ENCODE measurements at regions not wholly inside any gene's neighbourhood (a gene's known extent, or its start where the extent isn't known, plus 50 kb on each side); places are given as distances from the start of the nearest gene placed in this dataset.
"Not testable (repeated sequence)": the region's sequence is repeated elsewhere in the genome, so short reads cannot be mapped to it uniquely, and the experiment has no call there.

GRCh38 chr1:178672434-178672833, 52.6 kb upstream of the RALGPS2 start:
- H3K27me3 Mint-ChIP-seq = no peaks in the 10 kb centered on the region
- H3K9ac ChIP-seq (ENCODE audit: low read length) = no peak overlapping the region
- no peak overlapping the region for H3K27ac Mint-ChIP-seq
- ChIA-PET CTCF (interaction anchor here (1.6 kb wide), 1 partner anchor 130 kb away, joined by 3 read pairs; no protein-coding TSS in a partner anchor), POLR2A (interaction anchor here (0.6 kb wide), 1 partner anchor 12 kb away, joined by 7 read pairs; no protein-coding TSS in a partner anchor)
- H4K20me1 ChIP-seq (ENCODE audit: control insufficient read depth, insufficient read depth, low read length, poor library complexity, severe bottlenecking) = no peaks in the 10 kb centered on the region
- no peak overlapping the region for H3K4me3 Mint-ChIP-seq
- peaks cover 11% of the 10 kb centered on the region for H3K79me2 ChIP-seq (ENCODE audit: control insufficient read depth, insufficient read depth, low read length)
- intact Hi-C loops (cut with micrococcal nuclease) = no loop called here
- H3K4me2 ChIP-seq (replicated peaks; ENCODE audit: low read depth, low read length, poor library complexity, severe bottlenecking) = no peak overlapping the region
- DNase-seq (no peak), ATAC-seq (ENCODE audit: low read depth) (no peak)
- peaks cover 18 to 23% of the 10 kb centered on the region in 2 donors for H3K4me1 ChIP-seq (ENCODE audit: control insufficient read depth in 2 of 2, insufficient read depth in 2 of 2, low read length in 2 of 2)
- no peaks in the 10 kb centered on the region for H3K27me3 ChIP-seq (replicated peaks in 1 of 4; ENCODE audit: control extremely low read depth in 1 of 4, control insufficient read depth in 3 of 4, insufficient read depth in 4 of 4, low read length in 3 of 4)
- H3K27ac ChIP-seq (ENCODE audit: low read length in 2 of 2) = no peak overlapping the region
- H3K4me3 ChIP-seq (ENCODE audit: control extremely low read depth in 1 of 5, extremely low read depth in 1 of 5, insufficient read depth in 1 of 5, low read depth in 2 of 5, low read length in 4 of 5) = no peak overlapping the region
- no peak overlapping the region for H2AFZ ChIP-seq (ENCODE audit: insufficient read depth, low read depth, low read length, poor library complexity, severe bottlenecking)
- peaks cover 31% of the 10 kb centered on the region for H3K4me1 Mint-ChIP-seq
- no peaks in the 10 kb centered on the region for H3K36me3 ChIP-seq (replicated peaks in 1 of 2; ENCODE audit: control extremely low read depth in 1 of 2, control insufficient read depth in 1 of 2, extremely low read depth in 1 of 2, insufficient read depth in 2 of 2, low read length in 1 of 2)
- H3K9me3 Mint-ChIP-seq (ENCODE audit: insufficient read depth) = peaks cover 2% of the 10 kb centered on the region
- no peak for TF ChIP-seq CTCF (IDR thresholded peaks at IDR 0.05)
- no peak for TF ChIP-seq EZH2 (IDR thresholded peaks at IDR 0.05; ENCODE audit: borderline replicate concordance, insufficient read depth, low read depth, low read length, poor library complexity, severe bottlenecking)
- peaks cover 8 to 25% (median 16%) of the 10 kb centered on the region in 3 donors for H3K9me3 ChIP-seq (ENCODE audit: control extremely low read depth in 1 of 3, control insufficient read depth in 2 of 3, insufficient read depth in 1 of 3, low read length in 2 of 3)

GRCh38 chr1:178674559-178674958, 50.5 kb upstream of the RALGPS2 start:
- H3K9ac ChIP-seq (ENCODE audit: low read length); H3K4me2 ChIP-seq (replicated peaks; ENCODE audit: low read depth, low read length, poor library complexity, severe bottlenecking); H3K9me3 Mint-ChIP-seq (ENCODE audit: insufficient read depth); H3K4me3 ChIP-seq (ENCODE audit: control extremely low read depth in 1 of 5, extremely low read depth in 1 of 5, insufficient read depth in 1 of 5, low read depth in 2 of 5, low read length in 4 of 5); H3K27me3 ChIP-seq (replicated peaks in 1 of 4; ENCODE audit: control extremely low read depth in 1 of 4, control insufficient read depth in 3 of 4, insufficient read depth in 4 of 4, low read length in 3 of 4); H4K20me1 ChIP-seq (ENCODE audit: control insufficient read depth, insufficient read depth, low read length, poor library complexity, severe bottlenecking); H2AFZ ChIP-seq (ENCODE audit: insufficient read depth, low read depth, low read length, poor library complexity, severe bottlenecking); H3K27me3 Mint-ChIP-seq; H3K4me1 ChIP-seq (ENCODE audit: control insufficient read depth in 2 of 2, insufficient read depth in 2 of 2, low read length in 2 of 2); H3K36me3 ChIP-seq (replicated peaks in 1 of 2; ENCODE audit: control extremely low read depth in 1 of 2, control insufficient read depth in 1 of 2, extremely low read depth in 1 of 2, insufficient read depth in 2 of 2, low read length in 1 of 2); intact Hi-C loops (cut with micrococcal nuclease); H3K4me3 Mint-ChIP-seq; H3K27ac Mint-ChIP-seq; ATAC-seq (ENCODE audit: low read depth); H3K27ac ChIP-seq (ENCODE audit: low read length in 2 of 2); DNase-seq: not testable (repeated sequence)
- Histone ChIP-seq H3K79me2 (ENCODE audit: control insufficient read depth, insufficient read depth, low read length) (peaks cover 11% of the 10 kb centered on the region), H3K9me3 (ENCODE audit: control extremely low read depth in 1 of 3, control insufficient read depth in 2 of 3, insufficient read depth in 1 of 3, low read length in 2 of 3) (peaks cover 8 to 26% (median 16%) of the 10 kb centered on the region in 3 donors)
- peaks cover 20% of the 10 kb centered on the region for H3K4me1 Mint-ChIP-seq
- no CpG with 5 or more reads among the region's 1 CpG for WGBS (ENCODE audit: insufficient coverage)
- CTCF ChIA-PET = interaction anchor here (0.6 kb wide), 1 partner anchor 9 kb away, joined by 5 read pairs; no protein-coding TSS in a partner anchor
- POLR2A ChIA-PET = interaction anchor here (0.6 kb wide), 2 partner anchors 12 to 66 kb away, joined by 3 to 4 read pairs; no protein-coding TSS in a partner anchor
